Amniotic stem cell (primary cell): ENCODE measurements at regions not wholly inside any gene's neighbourhood (a gene's known extent, or its start where the extent isn't known, plus 50 kb on each side); places are given as distances from the start of the nearest gene placed in this dataset.

Source experiments
- DNase-seq: peaks from one replicate; lab custom pipeline; 2025; lab: John Stamatoyannopoulos, UW

DNA sequence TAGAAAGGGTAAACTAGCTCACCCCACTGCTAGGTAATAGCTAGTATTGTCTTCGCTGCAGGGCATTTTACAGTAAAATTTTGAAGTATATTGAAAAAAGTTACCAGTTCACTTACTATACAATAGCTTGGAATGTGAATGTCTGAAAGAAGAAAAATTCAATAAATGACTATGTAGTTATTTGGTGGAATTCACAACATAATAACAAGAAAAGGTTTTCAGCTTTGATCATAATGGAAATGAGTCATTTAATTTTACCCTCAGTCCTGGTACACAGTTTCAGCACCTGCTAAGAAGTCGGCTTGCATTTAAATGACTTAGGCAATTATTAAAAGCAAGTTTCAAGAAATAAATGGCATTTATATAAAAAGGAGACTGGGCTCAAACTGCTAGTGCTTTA lies 90.4 kb downstream of the NUP35 start:
- DNase-seq = no peak

DNA sequence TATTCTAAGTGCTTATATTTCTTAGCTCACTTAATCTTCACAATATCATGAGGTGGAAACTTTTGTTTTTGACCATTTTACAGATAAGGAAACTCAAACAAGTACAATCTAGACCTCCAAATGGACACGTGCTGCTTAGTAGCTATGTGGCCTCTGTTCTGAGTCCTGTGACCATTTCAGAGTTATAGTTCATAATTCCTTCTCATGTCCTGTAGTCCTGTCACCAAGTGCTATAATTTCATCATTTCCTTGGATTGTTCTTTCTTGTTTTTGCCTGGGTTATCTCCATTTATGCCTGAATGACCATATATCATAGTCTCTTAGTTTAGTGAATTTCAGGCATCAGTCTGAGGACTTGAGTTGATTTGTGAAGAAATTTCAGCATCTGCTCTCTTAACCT lies 91.7 kb downstream of the NUP35 start:
- no peak for DNase-seq

DNA sequence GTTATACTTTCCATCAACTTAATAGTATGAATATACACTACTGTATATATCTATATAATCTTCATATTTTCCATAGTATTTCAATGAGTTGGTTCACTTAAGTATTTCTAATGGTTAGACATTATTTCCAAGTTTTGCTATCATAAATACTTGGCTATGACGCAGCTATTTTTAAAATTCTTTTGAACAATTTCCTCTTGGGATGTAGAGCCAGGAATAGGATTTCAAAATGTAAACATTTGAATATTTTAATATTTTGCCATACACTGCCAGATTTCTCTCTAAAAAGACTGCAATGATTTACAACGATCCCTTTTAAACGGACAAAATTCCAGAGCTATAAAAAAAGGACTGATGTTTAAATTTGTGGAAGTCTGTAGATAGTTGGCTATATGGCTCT lies 95.6 kb downstream of the NUP35 start:
- no peak for DNase-seq

DNA sequence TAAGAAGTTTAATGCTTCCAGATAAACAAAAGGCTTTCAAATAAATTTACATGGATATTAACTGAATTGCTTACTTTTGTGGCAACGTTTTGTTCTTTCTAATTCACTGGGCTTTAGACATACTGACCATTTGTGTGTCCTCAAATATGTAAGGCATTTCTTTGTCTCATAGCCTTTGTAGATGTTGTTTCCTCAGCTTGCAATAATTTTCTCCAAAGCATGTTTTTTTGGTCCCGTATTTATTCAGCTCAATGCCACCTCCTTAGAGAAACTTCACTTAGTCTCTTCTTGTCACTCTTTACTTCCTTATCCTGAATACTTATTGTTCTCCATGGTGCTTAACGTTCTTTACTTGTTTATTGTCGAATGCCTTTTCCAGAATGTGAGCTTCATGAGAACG lies 98.5 kb downstream of the NUP35 start:
- no peak for DNase-seq

DNA sequence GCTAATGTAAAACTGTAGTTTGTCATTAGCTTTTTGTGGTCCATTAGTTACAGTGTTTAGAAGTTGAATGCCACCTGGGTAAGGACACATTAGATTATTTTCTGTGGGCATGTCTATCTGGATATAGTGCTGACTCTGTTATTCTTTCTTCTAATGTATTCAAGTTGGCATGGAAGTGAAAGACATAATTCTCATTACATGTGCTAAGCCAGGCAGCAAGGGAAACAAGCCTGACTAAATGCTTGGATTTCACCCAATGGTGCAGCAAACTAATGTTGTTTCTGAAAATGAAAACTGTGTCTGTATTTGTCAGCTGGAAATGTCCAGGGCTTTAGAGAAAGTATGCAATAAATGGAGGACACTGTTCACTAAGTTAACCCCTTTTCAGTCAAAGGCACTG lies 100.7 kb downstream of the NUP35 start:
- no peak for DNase-seq

DNA sequence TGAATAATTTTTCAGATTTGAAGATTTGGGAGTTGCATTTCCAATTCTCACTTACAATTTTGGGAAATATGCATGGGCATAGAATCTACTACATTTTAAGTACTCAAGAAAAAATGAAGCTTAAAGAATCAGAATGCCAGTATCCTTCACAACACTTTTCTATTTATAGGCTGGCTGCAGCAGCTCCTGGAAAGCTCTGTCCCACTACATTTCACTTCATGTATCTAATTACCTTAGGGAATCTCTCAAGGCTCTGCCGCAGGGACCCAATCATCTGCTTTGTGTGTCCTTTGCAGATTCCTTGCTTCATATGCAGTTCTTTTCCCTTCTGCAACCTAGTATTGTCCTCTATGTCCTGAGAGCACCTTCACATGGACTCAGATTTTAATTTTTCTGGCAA lies 102.9 kb downstream of the NUP35 start:
- DNase-seq = no peak

DNA sequence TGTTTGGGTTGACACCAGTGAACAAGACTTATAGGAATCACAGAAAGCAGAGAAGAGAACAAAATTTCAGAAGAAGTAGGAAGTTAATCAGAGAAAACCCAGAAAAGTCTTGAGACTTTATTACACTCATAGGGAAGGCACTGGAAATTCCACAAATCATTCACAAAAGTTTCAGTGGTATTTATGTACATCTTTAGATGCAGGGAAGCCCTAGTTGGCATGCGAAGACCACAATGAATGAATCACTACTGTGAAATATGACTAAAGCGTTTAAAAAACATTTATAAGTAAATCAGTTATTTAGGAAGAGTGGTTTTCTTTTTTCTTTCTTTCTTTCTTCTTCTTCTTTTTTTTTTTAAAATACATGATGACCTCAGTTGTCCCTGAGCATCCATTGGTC lies 105.1 kb downstream of the NUP35 start:
- peak; percentile 38 for DNase-seq

DNA sequence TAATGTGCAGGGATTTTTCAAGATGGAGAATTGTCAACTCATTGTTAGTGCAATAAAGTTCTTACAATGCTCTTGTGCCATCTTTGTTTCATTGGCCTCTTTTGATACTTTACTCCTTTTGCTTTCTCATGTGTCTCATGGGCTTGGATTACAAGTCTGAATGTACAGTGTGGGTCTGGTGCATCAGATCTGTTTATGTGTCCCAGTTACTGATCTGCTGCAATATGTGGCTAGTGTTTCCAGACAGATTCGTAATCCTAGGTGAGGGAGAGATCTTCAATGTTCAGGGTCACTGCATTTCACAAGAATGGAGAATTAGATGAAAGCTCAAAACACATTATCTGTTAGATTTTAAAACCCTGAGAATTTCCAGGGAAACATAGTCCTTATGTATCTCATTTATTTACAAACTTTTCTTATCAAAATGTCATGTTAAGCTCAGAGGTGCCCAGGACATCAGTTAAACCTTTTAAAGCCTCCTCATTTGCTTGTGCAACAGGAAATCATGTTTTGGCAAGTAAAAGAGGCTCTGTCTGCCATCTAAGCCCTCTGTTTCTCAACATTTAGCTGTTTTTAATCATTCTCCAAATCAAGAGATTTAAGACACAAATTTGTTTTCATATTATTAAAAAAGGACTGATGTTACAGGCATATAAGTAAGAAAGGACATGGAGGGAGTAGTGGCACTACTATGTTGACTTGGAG lies 108.1 kb downstream of the NUP35 start:
- no peak for DNase-seq

DNA sequence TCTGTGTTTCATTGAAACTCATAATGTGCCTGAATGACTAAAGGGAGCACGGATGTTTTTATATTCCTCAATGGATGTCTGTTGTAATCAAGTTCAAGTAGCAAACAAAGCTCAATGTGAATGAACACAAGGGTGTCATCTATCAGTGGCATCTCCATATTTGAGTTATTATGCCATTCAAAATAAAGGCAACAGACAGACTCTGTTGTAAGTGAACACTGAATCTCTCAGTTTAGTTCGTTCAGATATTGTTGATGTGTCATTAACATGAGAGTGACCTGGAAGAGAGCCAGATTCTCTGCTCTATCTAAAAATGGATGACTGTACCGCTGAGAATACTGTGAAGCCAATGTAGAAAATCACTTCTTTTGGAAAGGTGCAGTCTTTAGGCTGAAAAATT lies 118.7 kb downstream of the NUP35 start:
- DNase-seq = no peak

DNA sequence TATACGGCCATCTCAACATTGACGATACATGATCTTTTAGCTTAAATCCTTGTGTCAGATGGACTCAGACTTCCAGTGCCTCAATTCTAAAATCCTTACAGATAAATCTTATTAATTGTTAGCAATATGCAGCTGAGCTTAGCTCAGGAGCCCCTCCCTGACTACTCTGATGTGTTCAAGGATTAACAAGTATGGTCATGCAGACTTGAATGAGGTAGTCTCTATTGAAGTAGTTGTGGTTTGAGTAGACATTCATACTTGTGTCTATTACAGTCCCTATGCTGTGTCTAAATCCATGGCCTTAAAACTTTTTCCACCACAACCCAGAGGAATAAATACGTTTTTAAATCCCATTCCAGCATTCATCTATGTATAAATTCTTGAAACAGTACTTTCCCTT lies 119.5 kb downstream of the NUP35 start:
- DNase-seq = no peak

DNA sequence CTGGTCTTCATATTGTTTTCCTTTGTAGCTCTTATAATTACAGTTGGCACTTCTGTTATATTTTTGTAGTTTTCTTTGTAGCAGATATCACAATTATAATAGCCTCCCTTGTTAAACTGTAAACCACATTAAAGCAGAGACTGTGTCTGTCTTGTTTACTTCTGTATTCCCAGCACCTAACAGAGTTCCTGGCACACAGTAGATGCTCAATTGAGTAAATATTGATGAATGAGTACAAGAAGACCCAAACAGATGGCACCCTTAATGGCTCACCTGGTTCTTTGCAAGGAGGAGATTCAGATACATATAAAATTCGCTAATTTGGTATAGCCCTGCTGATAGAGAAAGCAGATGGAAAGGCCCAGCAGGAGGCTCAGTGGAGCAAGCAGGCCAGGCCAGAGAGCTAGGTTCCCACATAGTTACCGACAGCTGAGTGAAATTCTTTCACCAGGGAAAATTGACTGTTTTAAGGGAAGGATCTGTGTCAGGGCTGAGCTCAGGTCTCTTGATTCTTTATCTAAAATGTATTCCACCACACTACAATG lies 120.1 kb downstream of the NUP35 start:
- DNase-seq = no peak

DNA sequence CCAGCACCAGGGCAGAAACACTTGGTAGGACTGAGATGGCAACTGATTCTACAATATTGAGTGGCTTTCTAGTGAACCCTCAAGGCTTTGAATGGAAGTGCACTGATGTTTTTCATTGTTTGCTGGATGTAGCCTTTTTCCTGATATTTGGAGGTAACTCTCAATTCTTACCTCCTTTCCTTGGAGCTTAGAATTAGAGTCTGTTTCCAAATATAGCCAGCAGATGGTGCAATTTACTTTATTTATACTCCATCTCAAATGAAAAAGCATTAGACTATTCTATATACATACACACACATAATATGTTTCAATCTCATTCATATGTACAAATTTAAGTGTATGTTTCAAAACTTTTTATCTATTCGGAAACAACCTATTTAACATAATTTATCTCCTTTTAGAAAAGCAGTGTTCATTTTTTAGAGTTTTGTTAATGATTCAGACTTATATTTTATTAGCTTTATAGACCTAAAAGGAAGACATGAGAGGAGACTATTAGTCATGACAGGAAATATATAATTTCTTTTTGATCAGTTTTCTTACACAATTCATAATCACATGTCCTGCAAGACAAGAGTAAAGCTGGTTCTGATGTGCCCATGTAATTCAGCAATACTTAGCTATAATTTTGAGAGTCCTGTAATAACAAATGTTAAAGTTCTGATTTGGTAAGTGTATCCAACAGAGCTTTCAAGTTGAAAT lies 124.8 kb downstream of the NUP35 start:
- DNase-seq = no peak

DNA sequence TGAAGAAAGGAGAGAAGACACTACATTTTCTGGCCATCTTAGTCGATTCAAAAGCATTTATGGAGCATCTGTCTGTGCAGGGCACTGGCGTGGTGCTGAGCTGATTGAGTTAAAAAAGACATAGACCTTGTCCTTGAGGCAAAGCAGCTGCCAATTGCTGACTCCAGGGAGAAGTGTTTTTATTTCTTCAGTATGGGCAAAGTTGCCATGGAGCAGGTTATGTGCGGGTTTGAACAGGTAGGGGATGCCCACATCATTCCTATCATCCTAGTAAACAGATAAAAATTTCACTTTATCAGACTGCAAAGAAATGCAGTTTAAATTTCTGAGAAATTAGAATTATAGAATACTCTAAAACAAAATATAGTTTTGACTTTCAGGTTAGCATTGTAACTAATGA lies 125.8 kb downstream of the NUP35 start:
- DNase-seq = no peak

DNA sequence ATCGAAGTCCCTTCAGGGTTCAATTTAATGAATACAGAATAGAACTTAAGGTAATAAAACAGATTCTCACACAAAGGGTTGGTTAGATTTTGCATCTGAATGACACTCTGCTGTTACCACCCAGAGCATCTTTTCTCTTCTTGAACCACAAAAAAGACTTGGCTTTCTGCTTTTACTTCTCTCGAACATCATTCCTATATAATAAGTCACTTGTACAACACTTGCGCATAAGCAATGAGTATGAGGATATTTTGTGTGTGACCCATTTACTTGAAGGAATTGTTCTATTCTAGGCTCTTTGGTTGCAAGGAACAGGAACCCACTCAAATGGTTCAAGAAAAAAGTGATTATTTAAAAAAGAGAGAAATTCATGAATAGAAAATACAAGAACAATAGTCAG lies 126.2 kb downstream of the NUP35 start:
- DNase-seq = no peak

DNA sequence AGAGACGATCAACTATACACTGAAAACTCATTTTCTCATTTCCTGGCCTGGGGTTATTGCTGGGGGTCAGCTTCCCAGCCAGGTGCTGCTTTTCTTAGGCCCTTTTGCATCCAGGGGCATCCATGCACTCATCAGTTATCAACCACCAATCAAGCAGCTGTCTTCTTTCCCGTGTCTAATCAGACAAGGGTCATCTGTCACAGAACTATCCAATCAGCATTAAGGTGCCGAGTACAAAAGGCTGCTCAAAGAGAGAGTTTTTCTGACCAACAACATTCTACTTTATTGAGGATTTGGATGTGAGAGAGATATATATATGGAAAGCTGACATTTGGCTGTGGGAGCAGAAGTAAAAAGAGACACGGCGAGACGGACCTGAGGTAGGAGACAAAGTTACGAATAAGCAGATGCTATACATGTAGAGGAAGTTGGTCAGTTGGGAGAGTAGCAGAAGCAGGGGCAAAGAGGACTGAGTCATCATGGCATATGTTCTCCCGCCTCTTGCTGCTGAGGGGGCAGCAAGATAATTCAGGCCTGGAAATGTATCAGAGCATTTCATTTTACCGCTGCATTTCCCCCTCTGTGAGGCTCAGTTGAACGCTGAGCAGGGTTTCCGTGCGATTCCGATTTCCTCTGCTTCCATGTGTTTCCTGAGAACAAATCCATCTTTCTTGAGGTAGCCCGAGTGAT lies 129.3 kb downstream of the NUP35 start:
- no peak for DNase-seq

DNA sequence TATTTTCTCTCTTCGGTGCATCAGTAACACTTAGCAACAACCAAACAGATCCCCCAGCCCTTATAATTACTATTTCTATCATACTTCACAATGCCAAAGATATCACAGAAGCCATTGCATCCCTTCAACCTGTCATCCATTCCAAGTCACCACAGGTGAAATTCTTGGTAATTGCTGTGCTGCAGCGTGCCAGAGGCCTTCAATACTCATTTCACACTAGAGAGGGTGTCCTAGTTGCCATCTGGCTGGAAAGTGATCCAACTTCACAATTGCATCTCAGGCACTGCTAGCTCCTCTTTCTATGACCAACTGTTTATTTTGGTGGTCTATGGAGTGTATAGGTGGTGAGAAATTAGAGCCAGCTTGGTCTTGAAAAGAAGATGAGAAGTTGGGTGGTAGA lies 131.2 kb downstream of the NUP35 start:
- DNase-seq = no peak

DNA sequence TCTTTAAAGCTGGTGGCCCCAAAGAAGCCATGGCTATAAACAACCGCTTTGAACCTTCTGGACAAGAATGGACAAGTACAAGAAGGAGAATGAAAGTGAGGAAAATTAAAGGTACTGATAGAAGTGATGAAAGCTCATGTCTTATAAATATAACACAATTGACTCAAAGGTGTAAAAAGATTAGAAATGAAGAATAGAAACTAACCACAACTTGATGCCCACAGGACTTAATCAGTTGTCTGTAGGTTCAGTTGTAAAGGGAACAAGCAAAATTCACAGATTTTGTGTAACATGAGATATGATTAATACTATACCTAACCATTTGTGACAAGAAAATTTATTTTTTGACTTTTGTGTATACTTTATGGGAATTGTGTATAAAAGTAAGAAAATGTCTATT lies 135.7 kb downstream of the NUP35 start:
- DNase-seq = no peak

DNA sequence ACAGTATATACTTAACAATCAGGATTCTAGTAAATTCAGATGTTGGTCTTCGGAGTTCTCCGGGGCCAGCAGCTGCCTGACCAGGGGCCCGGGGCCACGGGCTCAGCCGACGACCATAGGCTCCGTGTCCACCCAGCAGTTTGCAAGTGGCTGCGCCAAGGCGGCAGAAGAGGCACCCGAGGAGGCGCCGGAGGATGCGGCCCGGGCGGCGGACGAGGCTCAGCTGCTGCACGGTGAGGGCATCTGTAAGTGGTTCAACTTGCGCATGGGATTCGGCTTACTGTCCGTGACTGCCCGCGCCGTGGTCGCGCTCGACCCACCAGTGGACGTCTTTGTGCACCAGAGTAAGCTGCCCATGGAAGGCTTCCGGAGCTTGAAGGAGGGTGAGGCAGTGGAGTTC lies 136.3 kb downstream of the NUP35 start:
- no peak for DNase-seq

DNA sequence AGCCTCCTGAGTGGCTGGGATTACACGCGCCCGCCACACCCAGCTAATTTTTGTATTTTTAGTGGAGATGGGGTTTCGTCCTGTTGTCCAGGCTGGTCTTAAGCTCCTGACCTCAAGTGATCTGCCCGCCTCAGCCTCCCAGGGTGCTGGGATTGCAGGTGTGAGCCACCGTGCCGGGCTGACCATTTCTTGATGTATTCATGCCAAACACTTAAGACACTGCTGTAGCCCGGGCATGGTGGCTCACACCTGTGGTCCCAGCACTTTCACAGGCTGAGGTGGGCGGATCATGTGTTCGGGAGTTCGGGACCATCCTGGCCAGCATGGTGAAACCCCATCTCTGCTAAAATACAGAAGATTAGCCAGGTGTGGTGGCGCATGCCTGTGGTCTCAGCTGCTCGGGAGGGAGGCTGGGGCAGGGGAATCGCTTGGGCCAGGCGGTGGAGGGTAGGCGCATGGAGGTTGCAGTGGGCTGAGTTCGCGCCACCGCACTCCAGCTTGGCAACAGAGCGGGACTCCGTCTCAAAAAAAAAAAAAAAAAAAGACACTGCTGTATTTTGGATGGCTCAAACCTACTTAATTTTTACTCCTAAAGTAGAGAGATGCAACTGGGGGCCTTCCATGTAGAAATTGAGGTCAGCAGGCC lies 140.8 kb downstream of the NUP35 start:
- no peak for DNase-seq

DNA sequence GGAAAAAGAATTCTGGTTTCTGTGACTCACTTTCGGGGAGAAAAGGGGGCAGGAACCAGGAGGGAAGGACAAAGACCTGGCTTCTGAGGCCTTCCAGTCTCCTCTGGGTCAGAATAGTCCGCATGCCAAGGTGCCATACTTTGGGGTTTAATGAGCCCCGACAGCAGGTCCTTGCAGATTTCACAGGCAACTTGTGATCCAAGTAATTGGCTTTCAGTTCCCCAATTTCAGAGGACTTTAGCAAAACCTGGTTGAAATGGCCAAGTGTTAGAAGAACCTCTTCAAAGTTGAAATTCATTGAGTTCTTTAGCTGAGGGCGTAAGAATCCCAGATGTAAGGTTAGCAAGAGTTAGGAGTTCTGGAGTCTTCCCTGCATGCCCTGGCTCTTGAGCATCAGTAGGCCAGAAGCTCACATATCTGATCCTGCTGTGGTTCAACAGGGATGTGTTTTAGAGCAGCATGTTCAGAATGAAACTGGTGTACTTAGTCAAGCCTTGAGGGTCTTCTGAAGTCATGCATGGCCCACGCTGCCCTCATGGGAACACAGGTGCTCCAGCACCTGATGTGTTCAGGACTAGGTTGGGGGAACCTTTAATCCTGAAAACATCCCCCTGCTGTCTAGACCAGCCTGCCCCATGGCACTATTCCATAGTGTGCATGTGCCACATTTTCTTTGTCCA lies 143.0 kb downstream of the NUP35 start:
- no peak for DNase-seq

DNA sequence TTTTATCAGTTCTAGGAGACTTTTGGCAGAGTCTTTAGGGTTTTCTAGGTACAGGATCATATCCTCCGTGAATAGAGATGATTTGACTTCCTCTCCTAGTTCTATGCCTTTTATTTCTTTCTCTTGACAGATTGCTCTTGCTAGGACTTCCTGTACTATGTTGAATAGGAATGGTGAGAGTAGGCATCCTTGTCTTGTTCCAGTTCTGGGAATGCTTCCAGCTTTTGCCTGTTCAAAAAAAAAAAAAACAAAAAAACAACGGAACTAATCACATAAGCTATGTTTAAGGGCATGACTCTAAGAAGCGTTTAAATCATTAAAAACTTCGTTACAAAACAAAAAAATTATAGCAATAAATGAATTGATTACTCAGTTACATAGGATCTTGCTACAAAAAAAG lies 145.7 kb downstream of the NUP35 start:
- DNase-seq = no peak

DNA sequence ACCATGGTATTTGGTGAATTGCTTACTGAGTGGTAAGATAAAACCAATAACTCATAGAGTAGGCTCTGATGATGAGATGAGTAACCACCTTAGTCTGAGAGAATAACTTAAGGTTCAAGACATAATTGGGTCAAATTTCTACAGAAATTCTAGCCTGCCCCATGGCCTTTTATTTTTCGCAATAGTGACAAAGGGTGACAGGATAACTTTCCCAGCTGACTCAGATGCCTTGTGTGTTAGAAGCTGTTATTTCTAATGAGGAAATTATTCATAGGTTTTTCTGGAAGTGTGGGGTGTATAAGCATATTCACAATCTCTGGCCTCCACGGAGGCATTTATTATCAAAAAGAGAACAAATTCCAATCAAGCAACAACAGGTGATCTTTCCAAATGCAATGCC lies 159.0 kb downstream of the NUP35 start:
- no peak for DNase-seq
